ENCODE measurements at regions not wholly inside any gene's neighbourhood (a gene's known extent, or its start where the extent isn't known, plus 50 kb on each side); places are given as distances from the start of the nearest gene placed in this dataset.

DNA sequence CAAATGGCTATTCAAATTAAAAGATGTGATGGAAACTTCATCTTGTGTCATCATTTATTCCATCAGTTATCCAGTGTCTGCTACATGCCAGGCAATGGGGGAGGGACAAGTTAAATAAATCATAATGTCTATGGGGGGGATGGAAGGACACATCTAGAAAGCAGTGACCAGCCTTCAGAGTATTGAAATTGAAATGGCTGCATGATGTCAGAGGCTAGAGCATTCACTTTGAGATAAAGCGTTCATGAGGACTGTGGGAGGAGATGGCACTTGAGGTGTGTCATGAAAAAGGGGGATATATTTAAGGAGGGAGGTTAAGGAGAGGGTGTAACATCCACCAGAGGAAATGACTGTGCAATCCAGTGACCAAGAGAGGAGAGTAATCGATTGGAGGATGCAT lies 50.6 kb downstream of the SLIT2 start:
- no peak for DNase-seq (ENCODE audit: low spot score)

- DNase-seq (ENCODE audit: low spot score): peak; percentile 32
Measured at GRCh38 chr4:20305976-20306375, 54.3 kb downstream of the SLIT2 start.

- peak; percentile 18 for DNase-seq (ENCODE audit: low spot score)
Measured at GRCh38 chr4:20311856-20312255, 60.2 kb downstream of the SLIT2 start.

GRCh38 chr4:20313237-20314030 lies 61.7 kb downstream of the SLIT2 start:
- DNase-seq (ENCODE audit: low spot score): no peak

DNA sequence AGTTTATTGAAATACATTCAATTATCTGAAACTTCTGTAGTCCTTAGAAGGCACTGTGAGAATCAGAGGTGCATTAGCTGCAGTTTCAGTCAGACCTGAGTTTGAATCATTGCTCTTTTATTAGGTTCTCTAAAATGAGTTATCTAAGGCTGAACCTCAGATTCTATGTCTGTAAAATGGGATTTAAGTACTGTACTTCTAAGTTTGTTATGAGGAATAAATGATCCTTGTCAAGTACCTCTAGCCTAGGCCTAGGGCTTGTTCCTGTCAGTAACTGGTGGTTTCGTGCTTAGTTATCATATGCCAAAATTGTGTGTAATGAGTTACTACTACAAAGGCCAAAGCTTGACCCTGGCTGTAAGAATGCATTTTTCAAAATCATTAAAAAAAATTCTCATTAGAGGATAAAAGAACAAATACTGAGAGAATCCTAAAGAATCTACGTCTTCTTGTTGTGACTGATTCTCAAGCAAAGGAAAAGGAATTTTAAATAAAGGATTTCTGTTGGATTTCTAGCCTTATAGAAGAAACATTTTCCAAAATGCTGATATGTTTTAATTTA lies 65.8 kb downstream of the SLIT2 start:
- peak; percentile 31 for DNase-seq (ENCODE audit: low spot score)

DNA sequence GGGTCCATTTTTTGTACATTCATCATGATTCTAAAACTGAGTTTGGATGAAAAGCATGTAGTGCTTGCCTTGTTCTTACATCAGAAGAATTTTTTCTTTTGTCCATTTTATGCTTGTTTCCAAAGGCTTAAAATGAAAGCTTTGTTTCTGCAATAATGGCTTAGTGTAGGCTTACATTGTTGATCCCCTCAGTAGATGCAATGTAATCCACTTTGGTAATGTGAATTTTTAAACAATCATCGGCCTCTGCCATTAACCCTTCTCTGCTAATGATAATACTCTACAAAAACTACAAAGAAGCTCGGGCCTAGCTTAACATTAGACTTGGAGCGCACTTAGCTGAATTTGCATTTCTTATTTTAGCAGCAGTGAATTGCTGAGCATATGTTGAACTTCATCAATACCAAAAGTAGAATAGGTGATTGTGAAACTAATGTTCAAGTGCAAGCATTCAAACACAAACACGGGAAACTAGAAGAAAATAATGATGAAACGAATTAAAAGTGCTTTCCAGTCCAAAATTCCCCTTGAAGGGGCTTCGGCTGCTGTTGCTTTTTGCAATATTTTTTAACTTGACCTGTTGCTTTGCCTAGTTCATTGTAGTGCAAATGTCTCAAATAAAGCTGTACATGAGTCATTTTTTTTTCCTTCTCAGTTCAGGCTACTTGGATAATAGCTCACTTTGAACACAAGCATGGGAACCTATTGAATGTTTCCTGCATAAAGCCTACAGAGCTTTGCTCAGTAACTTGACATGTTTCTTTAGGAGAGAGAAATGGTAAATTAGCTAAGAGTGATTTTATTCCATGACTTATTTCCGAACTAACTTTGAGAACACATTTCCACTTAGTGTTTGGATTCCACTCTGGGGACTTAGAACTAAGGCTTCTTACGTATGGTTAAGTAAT lies 66.5 kb downstream of the SLIT2 start:
- DNase-seq (ENCODE audit: low spot score): peak; percentile 51

DNA sequence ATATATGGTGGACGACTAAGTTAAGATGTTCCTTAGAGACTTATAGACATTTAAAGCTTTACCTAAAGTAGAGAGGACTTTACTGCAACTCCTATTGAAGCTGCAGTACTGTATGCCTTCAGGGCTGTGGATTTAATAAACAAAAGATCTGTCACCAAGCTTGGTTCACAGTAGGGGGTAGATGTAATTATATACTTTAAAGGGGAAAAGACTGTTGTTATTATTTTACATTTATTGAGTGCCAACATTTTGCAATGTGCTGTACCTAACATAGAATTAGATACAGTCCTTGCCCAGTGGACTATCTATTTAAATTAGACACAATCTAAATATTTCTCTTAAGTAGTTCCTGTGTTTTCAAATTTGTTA lies 67.2 kb downstream of the SLIT2 start:
- DNase-seq (ENCODE audit: low spot score): no peak

DNA sequence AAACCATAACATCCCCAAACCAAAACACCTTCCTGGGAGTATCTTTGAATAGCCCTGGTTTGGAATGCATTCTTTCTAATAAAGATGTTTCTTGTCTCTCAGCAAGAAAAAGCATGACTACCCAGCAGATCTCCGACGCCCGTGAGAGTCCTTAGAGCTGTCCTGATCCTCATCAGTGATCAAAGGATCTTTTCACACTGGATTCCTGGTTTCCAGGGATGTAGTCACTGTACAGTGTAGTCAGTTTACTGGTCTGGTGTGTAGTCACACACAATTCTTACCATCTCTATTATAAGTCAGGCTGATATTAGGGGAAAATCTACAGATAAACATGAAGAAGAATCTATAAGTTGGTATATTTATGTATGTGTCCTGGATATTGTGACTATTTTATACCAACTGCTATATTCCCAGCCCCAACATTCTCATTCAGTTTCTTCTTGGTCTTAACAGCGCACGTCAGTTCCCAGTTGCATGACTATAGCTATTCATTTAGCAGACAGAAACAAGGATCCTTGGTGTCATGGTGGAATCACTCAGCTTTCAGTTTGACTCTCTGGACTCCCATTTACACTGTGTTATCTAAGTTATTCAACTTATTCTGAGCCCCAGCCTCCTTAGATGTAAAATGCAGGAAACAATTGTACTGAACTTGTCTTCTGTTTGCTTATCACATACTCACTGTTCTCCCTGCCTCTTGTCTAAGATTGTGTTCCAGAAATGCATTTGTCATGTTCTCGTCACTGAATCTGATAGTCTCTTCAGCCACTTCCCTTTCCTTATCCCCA lies 68.3 kb downstream of the SLIT2 start:
- DNase-seq (ENCODE audit: low spot score): no peak

- no peak for DNase-seq (ENCODE audit: low spot score)
Measured at GRCh38 chr4:20323991-20324390, 72.3 kb downstream of the SLIT2 start.

- DNase-seq (ENCODE audit: low spot score): peak; percentile 29
Measured at GRCh38 chr4:20326460-20326859, 74.8 kb downstream of the SLIT2 start.

- no peak for DNase-seq (ENCODE audit: low spot score)
Measured at GRCh38 chr4:20326977-20327376, 75.3 kb downstream of the SLIT2 start.

DNA sequence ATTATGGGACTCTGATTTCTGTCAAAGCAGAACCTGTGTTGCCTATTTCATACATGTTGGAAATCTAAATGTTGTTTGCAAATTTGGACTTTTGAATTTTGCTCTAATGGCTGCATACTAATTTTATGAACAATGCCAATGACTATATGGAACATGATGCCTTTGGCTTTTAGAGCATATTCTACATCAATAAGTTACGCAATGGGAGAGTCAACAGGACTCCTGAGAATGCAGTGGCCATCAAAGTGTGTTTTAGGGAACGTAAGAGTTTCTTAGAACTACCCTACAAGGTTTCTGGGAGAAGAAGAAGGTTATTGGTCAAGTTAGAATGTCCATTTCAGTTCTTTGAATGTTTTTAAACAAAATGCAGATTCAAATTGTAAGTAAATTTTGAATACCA lies 76.1 kb downstream of the SLIT2 start:
- DNase-seq (ENCODE audit: low spot score): no peak

DNA sequence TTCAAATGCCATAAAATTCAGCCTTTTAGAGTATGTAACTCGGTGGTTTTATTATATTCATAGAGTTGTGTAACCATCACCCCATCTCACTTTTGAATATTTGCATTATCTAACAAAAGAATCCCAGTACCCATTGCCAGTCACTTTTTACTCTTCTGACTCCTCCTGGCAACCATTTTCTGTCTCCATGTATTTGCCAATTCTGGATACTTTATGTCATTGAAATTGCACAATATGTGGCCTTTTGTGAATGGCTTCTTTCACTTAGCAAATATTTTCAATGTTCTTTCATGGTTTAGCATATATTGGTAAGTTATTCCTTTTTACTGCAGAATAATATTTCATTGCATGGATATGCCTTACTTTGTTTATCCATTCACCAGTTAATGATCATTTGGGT lies 79.9 kb downstream of the SLIT2 start:
- DNase-seq (ENCODE audit: low spot score): no peak

DNA sequence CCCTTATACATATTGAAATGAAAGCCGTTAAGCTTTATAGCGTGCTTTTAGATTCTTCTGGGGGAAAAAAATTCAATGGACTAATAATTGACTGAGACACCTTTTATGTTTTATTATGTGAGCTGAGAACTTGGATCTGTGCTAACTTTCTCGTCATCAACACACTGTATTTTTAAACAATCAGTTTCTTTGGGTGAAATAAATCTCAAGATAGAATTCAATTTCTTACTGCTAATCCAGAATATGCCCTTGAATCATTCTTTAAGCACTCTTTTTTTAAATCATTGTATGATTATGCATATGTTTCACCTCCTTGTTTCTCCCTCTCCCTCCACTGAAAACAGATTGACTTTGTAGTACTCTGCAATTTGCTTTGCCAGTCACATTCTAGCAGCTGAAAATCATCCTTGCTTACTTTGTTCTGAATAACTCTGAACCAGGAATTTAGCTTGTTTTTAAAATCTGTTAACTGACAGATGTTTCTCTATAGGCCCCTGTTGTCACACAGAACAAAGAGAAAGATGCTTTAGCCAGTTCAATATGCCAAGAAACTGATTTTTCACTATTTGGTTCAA lies 81.5 kb downstream of the SLIT2 start:
- no peak for DNase-seq (ENCODE audit: low spot score)

DNA sequence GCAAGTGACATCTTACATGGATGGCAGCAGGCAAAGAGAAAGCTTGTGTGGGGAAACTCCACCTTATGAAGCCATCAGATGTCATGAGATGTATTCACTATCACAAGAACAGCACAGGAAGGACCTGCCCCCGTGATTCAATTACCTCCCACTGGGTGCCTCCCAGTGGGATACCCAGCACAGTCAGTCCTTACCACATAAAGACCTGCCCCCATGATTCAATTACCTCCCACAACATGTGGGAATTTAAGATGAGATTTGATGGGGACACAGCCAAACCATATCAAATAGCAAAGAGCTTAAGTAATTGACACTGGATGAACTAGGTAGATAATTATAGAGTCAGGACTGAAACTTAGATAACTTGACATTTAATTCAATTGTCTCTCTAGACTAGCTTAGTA lies 85.6 kb downstream of the SLIT2 start:
- DNase-seq (ENCODE audit: low spot score): no peak

- DNase-seq (ENCODE audit: low spot score): no peak
Measured at GRCh38 chr4:20338841-20339240, 87.1 kb downstream of the SLIT2 start.

GRCh38 chr4:20341134-20341738 lies 89.5 kb downstream of the SLIT2 start:
- no peak for DNase-seq (ENCODE audit: low spot score)

GRCh38 chr4:20347531-20347930 lies 95.8 kb downstream of the SLIT2 start:
- peak; percentile 33 for DNase-seq (ENCODE audit: low spot score)

DNA sequence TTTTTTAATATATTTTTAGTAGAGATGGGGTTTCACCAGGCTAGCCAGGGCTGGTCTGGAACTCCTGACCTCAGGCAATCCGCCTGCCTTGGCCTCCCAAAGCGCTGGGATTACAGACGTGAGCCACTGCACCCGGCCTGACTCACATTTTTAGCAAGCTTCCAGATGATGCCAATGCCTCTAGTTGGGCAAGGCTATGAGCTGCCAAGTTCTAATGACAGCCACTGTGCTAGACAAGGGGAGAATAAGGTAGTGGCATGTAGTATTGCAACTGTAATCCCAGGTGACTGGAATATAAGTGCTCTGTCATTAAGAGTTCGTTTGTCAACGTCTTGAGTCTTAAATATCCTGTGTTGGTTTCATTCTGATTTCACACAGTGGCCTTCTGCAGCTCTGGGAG lies 96.7 kb downstream of the SLIT2 start:
- DNase-seq (ENCODE audit: low spot score): no peak

- no peak for DNase-seq (ENCODE audit: low spot score)
Measured at GRCh38 chr4:20351360-20352162, 99.9 kb downstream of the SLIT2 start.
